K562 (cell line): ENCODE measurements at regions not wholly inside any gene's neighbourhood (a gene's known extent, or its start where the extent isn't known, plus 50 kb on each side); places are given as distances from the start of the nearest gene placed in this dataset.

Experiments used
- ATAC-seq: fragments of 200-7000 bp; cut with Tn5 transposase; 3 replicates; pipeline ENCODE4 v1.9.1; 2020; ENCODE audit warnings: moderate library complexity
- BruUV-seq: library from RNA; stranded (reverse); fragments of 400-500 nt; replicated peaks from 2 replicates; lab custom pipeline; 2021; lab: Mats Ljungman, UMichigan
- CTCF ChIA-PET: fragments of 300-600 bp; formaldehyde crosslinking; extraction: SDS; loops from one replicate; lab custom pipeline; 2021; ENCODE audit warnings: low intra/inter-chr PET ratio; lab: Yijun Ruan, JAX
- POLR2A ChIA-PET: fragments of 300-600, 350-650 bp; sonication (Branson Sonifier 250); formaldehyde crosslinking; extraction: SDS; loops from one replicate; lab custom pipeline; 2021; ENCODE audit warnings: antibody characterized with exemption, inconsistent platforms; lab: Yijun Ruan, JAX
- DNase-seq, 4 experiments: peaks; one replicate each; pipeline versions ENCODE4 v3.0.0 to v3.0.0-alpha.2; 2011 to 2018; ENCODE audit warnings: low spot score in 3 of 4, mixed read lengths in 3 of 4; ENCODE audit errors: extremely low read depth in 1 of 4
- FAIRE-seq: peaks from 2 replicates; lab custom pipeline; 2011; peaks lifted over from hg19 to GRCh38; lab: Jason Lieb, UNC
- H2AFZ ChIP-seq: 2 replicates; pipeline ENCODE4 v1.6.0; 2011; ENCODE audit warnings: low read depth, low read length, control low read depth, inconsistent platforms
- H3K27ac ChIP-seq: fragments of 200-600 bp; 3 replicates; pipeline ENCODE4 v1.8.0; 2011; ENCODE audit warnings: low read depth, mild to moderate bottlenecking, control low read depth, inconsistent platforms, low read length, moderate library complexity, mixed read lengths; ENCODE audit errors: extremely low read depth
- H3K27me3 ChIP-seq, 2 experiments: fragments of 300-600 bp in 1 of 2; 2 replicates in 1 of 2; 3 replicates in 1 of 2; pipeline versions ENCODE4 v1.6.0 to v1.8.0; 2011; ENCODE audit warnings: inconsistent platforms in 2 of 2, low read length in 2 of 2, mild to moderate bottlenecking in 1 of 2, mixed read lengths in 1 of 2, moderate library complexity in 1 of 2; ENCODE audit not compliant: control insufficient read depth in 2 of 2, insufficient read depth in 2 of 2
- H3K36me3 ChIP-seq: fragments of 300-600 bp; 3 replicates; pipeline ENCODE4 v1.8.0; 2011; ENCODE audit warnings: mild to moderate bottlenecking, low read length, inconsistent platforms; ENCODE audit not compliant: control insufficient read depth, insufficient read depth
- H3K4me1 ChIP-seq, 2 experiments: fragments of 200-600 bp in 1 of 2; replicated peaks in 1 of 2; 2 replicates in 1 of 2; 3 replicates in 1 of 2; pipeline versions ENCODE4 v1.5.1 to v1.8.0; 2011; ENCODE audit warnings: inconsistent platforms in 2 of 2, low read length in 2 of 2, mild to moderate bottlenecking in 1 of 2, mixed read lengths in 1 of 2, moderate library complexity in 1 of 2; ENCODE audit not compliant: control insufficient read depth in 2 of 2, insufficient read depth in 2 of 2
- H3K4me2 ChIP-seq: 2 replicates; pipeline ENCODE4 v1.6.1; 2011; ENCODE audit warnings: low read length, control low read depth, inconsistent platforms, mixed read lengths; ENCODE audit not compliant: insufficient read depth
- H3K4me3 ChIP-seq: fragments of 200-600 bp; sonication (generic), shearing (Covaris generic); 2 replicates; pipeline ENCODE4 v1.5.1; 2016; ENCODE audit warnings: control low read depth, inconsistent platforms
- H3K79me2 ChIP-seq: fragments of 200-600 bp; 3 replicates; pipeline ENCODE4 v1.8.0; 2011; ENCODE audit warnings: low read length, inconsistent platforms; ENCODE audit not compliant: control insufficient read depth, insufficient read depth
- H3K9ac ChIP-seq, 2 experiments: 2 replicates each; pipeline versions ENCODE4 v1.6.0 to v1.6.1; 2011; ENCODE audit warnings: low read depth in 2 of 2, low read length in 2 of 2, control low read depth in 1 of 2, inconsistent platforms in 1 of 2, mild to moderate bottlenecking in 1 of 2, mixed read lengths in 1 of 2; ENCODE audit not compliant: insufficient read depth in 1 of 2
- H3K9me1 ChIP-seq: one replicate; pipeline ENCODE4 v1.6.0; 2011; ENCODE audit warnings: inconsistent platforms, mild to moderate bottlenecking, low read length, moderate library complexity; ENCODE audit not compliant: control insufficient read depth, insufficient read depth
- H3K9me3 ChIP-seq: replicated peaks from 2 replicates; pipeline ENCODE4 v1.5.1; 2011; ENCODE audit warnings: low read depth, low read length, inconsistent platforms; ENCODE audit not compliant: control insufficient read depth, insufficient read depth
- H4K20me1 ChIP-seq: replicated peaks from 2 replicates; pipeline ENCODE4 v1.6.1; 2011; ENCODE audit warnings: low read length, inconsistent platforms, mixed read lengths; ENCODE audit not compliant: control insufficient read depth, insufficient read depth
- EZH2 ChIP-seq: IDR thresholded peaks from 2 replicates; pipeline ENCODE4 v1.6.1; 2012; ENCODE audit warnings: low read depth, mild to moderate bottlenecking, inconsistent platforms, low read length, borderline replicate concordance
- HDAC1 ChIP-seq, 2 experiments: fragments of 450-650 bp; IDR thresholded peaks; 2 replicates each; pipeline ENCODE4 v1.6.1; 2016 to 2017; ENCODE audit warnings: inconsistent platforms in 1 of 2, mild to moderate bottlenecking in 1 of 2, moderate library complexity in 1 of 2
- PTBP1 ChIP-seq: fragments of 200-400 bp; formaldehyde crosslinking; IDR thresholded peaks from 2 replicates; pipeline ENCODE4 v1.6.1; 2017; ENCODE audit warnings: low read depth, low read length
- ZNF217 ChIP-seq: sonication (generic); formaldehyde crosslinking; IDR thresholded peaks from 2 replicates; pipeline ENCODE4 v1.8.0; 2022; ENCODE audit warnings: mild to moderate bottlenecking, missing genetic modification reagents
- ZNF644 ChIP-seq: fragments of 200-800 bp; sonication (Bioruptor generic); IDR thresholded peaks from 2 replicates; pipeline ENCODE4 v1.6.1; 2016; ENCODE audit warnings: low read depth, missing genetic modification characterization, missing compliant biosample characterization
- WGBS: fragments of 100-300 bp; shearing (Covaris generic); methylation state at CpG from one replicate; pipeline ENCODE4 v1.1.6; 2016; ENCODE audit warnings: low coverage, mixed read lengths; ENCODE audit not compliant: insufficient coverage; ENCODE audit errors: missing lambda C conversion rate; 5-methylcytosine and 5-hydroxymethylcytosine counted together
- in situ Hi-C: fragments of 300-500 bp; cut with MboI; formaldehyde crosslinking; loops from 4 replicates; pipeline ENCODE4 v1.15.0; 2018; ENCODE audit warnings: inconsistent platforms, mixed read lengths
- intact Hi-C: fragments of 100-400 bp; cut with micrococcal nuclease; formaldehyde crosslinking; loops from 2 replicates; pipeline ENCODE4 v1.14.2; 2022

DNA sequence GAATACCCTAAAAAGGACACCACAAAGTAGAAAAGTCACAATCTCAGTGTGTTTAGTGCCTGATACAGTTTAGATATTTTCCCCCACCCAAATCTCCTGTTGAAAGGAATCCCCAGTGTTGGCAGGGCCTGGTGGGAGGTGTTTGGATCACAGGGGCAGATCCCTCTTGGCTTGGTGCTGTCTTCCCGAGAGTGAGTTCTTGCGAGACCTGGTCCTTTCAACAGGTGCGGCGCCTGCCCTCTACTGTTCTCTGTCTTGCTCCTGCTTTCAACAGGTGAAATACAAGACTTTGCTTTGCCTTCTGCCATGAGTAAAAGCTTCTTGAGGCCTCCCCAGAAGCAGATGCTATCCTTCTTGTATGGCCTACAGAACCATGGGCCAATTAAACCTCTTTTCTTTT, 534.3 kb upstream of the NRSN1 start:
- no peak for DNase-seq
- no peak overlapping the region for H3K27ac ChIP-seq
- no peak overlapping the region for H3K4me2 ChIP-seq
- 0% methylated on average over 4 of the region's 4 CpGs for WGBS
- ChIA-PET POLR2A (no interaction called here), CTCF (no interaction called here)
- no peak for TF ChIP-seq PTBP1
- in situ Hi-C loops (no loop called here), intact Hi-C loops (no loop called here)
- no peak for ATAC-seq
- no peaks in the 10 kb centered on the region for H3K36me3 ChIP-seq
- no peaks in the 10 kb centered on the region for H4K20me1 ChIP-seq
- no peak overlapping the region for H3K9ac ChIP-seq
- no TSS peak for BruUV-seq
- H3K9me1 ChIP-seq = no peaks in the 10 kb centered on the region
- FAIRE-seq = no peak
- H3K79me2 ChIP-seq = no peaks in the 10 kb centered on the region
- no peaks in the 10 kb centered on the region for H3K4me1 ChIP-seq
- no peaks in the 10 kb centered on the region for H3K9me3 ChIP-seq
- H3K4me3 ChIP-seq = no peak overlapping the region
- no peaks in the 10 kb centered on the region for H3K27me3 ChIP-seq
- no peak overlapping the region for H2AFZ ChIP-seq

DNA sequence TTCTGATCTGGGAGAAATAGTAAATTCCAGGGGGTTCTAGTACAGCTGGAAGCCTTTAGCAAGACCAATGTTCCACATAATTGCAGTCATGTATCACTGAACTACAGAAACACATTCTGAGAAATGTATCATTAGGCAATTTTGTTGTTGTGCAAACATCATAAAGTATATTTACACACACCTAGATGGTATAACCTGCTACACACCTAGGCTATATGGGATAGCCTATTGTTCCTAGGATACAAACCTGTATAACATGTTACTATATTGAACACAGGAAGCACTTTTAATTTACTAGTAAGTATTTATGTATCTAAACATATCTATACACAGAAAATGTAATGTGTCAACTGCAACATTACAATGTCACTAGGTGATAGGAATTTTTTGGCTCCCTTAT, 525.9 kb upstream of the NRSN1 start:
- no peak overlapping the region for H3K27ac ChIP-seq
- no peak for FAIRE-seq
- intact Hi-C loops = no loop called here
- DNase-seq = no peak
- H3K36me3 ChIP-seq = no peaks in the 10 kb centered on the region
- H3K79me2 ChIP-seq = no peaks in the 10 kb centered on the region
- H3K4me1 ChIP-seq = no peaks in the 10 kb centered on the region
- POLR2A ChIA-PET = no interaction called here
- H3K9me1 ChIP-seq = no peaks in the 10 kb centered on the region
- no peak overlapping the region for H3K4me2 ChIP-seq
- H3K9ac ChIP-seq = no peak overlapping the region
- CTCF ChIA-PET = no interaction called here
- H3K9me3 ChIP-seq = no peaks in the 10 kb centered on the region; the same call in 1 of the 2 replicates
- no TSS peak for BruUV-seq
- no peaks in the 10 kb centered on the region for H3K27me3 ChIP-seq
- H4K20me1 ChIP-seq = no peaks in the 10 kb centered on the region
- H2AFZ ChIP-seq = no peak overlapping the region
- TF ChIP-seq EZH2 = no peak
- no peak for TF ChIP-seq ZNF217 (CRISPR knock-in tag)
- no peak for TF ChIP-seq HDAC1 (IDR thresholded peaks at IDR 0.05)
- no peak for TF ChIP-seq ZNF644 (tag)
- in situ Hi-C loops = no loop called here
- no peak overlapping the region for H3K4me3 ChIP-seq
- no peak for ATAC-seq
